B cell (primary cell): ENCODE measurements at regions not wholly inside any gene's neighbourhood (a gene's known extent, or its start where the extent isn't known, plus 50 kb on each side); places are given as distances from the start of the nearest gene placed in this dataset.

Experiments
- CTCF ChIP-seq: fragments of 200-600 bp; IDR thresholded peaks from one replicate; pipeline ENCODE4 v1.8.0; 2022; ENCODE audit warnings: antibody characterized with exemption, mild to moderate bottlenecking
- EZH2 ChIP-seq: IDR thresholded peaks from 2 replicates; pipeline ENCODE4 v1.6.1; 2012; ENCODE audit warnings: borderline replicate concordance, low read depth, mild to moderate bottlenecking, moderate library complexity, low read length; ENCODE audit not compliant: insufficient read depth, poor library complexity, severe bottlenecking

GRCh38 chr11:23134627-23135026 lies 274.4 kb upstream of the CCDC179 start:
- no peak for TF ChIP-seq CTCF
- no peak for TF ChIP-seq EZH2
